HG03432 (cell line): ENCODE measurements at regions not wholly inside any gene's neighbourhood (a gene's known extent, or its start where the extent isn't known, plus 50 kb on each side); places are given as distances from the start of the nearest gene placed in this dataset.
"Not testable (repeated sequence)": the region's sequence is repeated elsewhere in the genome, so short reads cannot be mapped to it uniquely, and the experiment has no call there.

Experiments
- ATAC-seq: cut with Tn5 transposase; IDR thresholded peaks from one replicate; pipeline ENCODE4 v1.9.1; 2021; ENCODE audit warnings: mild to moderate bottlenecking, moderate library complexity; ENCODE audit not compliant: unreplicated experiment

- no peak for ATAC-seq
Measured at GRCh38 chr12:97968641-97969197, 506.1 kb downstream of the RMST start.

GRCh38 chr12:97977870-97978405, 515.3 kb downstream of the RMST start:
- ATAC-seq: no peak

GRCh38 chr12:97982684-97983083, 520.1 kb downstream of the RMST start:
- ATAC-seq: no peak

- no peak for ATAC-seq
Measured at GRCh38 chr12:97983796-97984195, 521.2 kb downstream of the RMST start.

- ATAC-seq: no peak
Measured at GRCh38 chr12:97984436-97984835, 521.8 kb downstream of the RMST start.

GRCh38 chr12:97984974-97985580, 522.5 kb downstream of the RMST start:
- no peak for ATAC-seq

GRCh38 chr12:97985834-97986233, 523.2 kb downstream of the RMST start:
- no peak for ATAC-seq

- ATAC-seq: not testable (repeated sequence)
Measured at GRCh38 chr12:97988588-97988987, 526.0 kb downstream of the RMST start.

- ATAC-seq: no peak
Measured at GRCh38 chr12:97989366-97989940, 525.9 kb upstream of the TMPO start.

GRCh38 chr12:97994746-97995484, 520.5 kb upstream of the TMPO start:
- ATAC-seq: no peak

- ATAC-seq: no peak
Measured at GRCh38 chr12:97995559-97995958, 519.8 kb upstream of the TMPO start.

- ATAC-seq: no peak
Measured at GRCh38 chr12:98001430-98001829, 514.0 kb upstream of the TMPO start.

- ATAC-seq: peak; percentile 67
Measured at GRCh38 chr12:98002887-98003493, 512.4 kb upstream of the TMPO start.

GRCh38 chr12:98007963-98008362, 507.4 kb upstream of the TMPO start:
- no peak for ATAC-seq

GRCh38 chr12:98013560-98013959, 501.8 kb upstream of the TMPO start:
- no peak for ATAC-seq

GRCh38 chr12:98018836-98019235, 496.6 kb upstream of the TMPO start:
- no peak for ATAC-seq

GRCh38 chr12:98020376-98020775, 495.0 kb upstream of the TMPO start:
- no peak for ATAC-seq

- no peak for ATAC-seq
Measured at GRCh38 chr12:98022961-98023360, 492.4 kb upstream of the TMPO start.

GRCh38 chr12:98037401-98038140, 477.8 kb upstream of the TMPO start:
- no peak for ATAC-seq

GRCh38 chr12:98042668-98043067, 472.7 kb upstream of the TMPO start:
- no peak for ATAC-seq

GRCh38 chr12:98045395-98045794, 470.0 kb upstream of the TMPO start:
- no peak for ATAC-seq
